A549 (cell line): ENCODE measurements at regions not wholly inside any gene's neighbourhood (a gene's known extent, or its start where the extent isn't known, plus 50 kb on each side); places are given as distances from the start of the nearest gene placed in this dataset.

Experiments used
- ATAC-seq, 2 experiments: fragments of 200-7000 bp in 1 of 2; fragments of >200 bp in 1 of 2; cut with Nextera tagmentation in 1 of 2; cut with Tn5 transposase in 1 of 2; 3 replicates each; pipeline versions ENCODE4 v1.8.0 to v1.9.1; 2018 to 2020; ENCODE audit warnings: mild to moderate bottlenecking in 1 of 2, moderate library complexity in 1 of 2
- CTCF ChIA-PET: fragments of 300-600 bp; sonication (Branson Sonifier 250); formaldehyde crosslinking; extraction: SDS; loops from one replicate; lab custom pipeline; 2021; ENCODE audit warnings: antibody characterized with exemption, inconsistent platforms; lab: Yijun Ruan, JAX
- POLR2A ChIA-PET: fragments of 350-600 bp; formaldehyde crosslinking; extraction: SDS; loops from one replicate; lab custom pipeline; 2021; ENCODE audit warnings: antibody characterized with exemption, inconsistent platforms; lab: Yijun Ruan, JAX
- DNase-seq, 2 experiments: peaks; one replicate each; pipeline versions ENCODE4 v3.0.0 to v3.0.0-alpha.2; 2011 to 2016; ENCODE audit warnings: low read depth in 1 of 2, low spot score in 1 of 2
- FAIRE-seq: peaks from 2 replicates; lab custom pipeline; 2011; peaks lifted over from hg19 to GRCh38; lab: Jason Lieb, UNC
- H3K27ac ChIP-seq, 2 experiments: fragments of >200 bp; sonication (Bioruptor Twin); formaldehyde crosslinking; 3 replicates each; pipeline ENCODE4 v1.5.1; 2016 to 2017
- H3K4me1 ChIP-seq: fragments of >200 bp; sonication (Bioruptor Twin); formaldehyde crosslinking; 3 replicates; pipeline ENCODE4 v1.6.1; 2016
- H3K4me2 ChIP-seq: fragments of >200 bp; sonication (Bioruptor Twin); formaldehyde crosslinking; 3 replicates; pipeline ENCODE4 v1.6.1; 2016
- H3K4me3 ChIP-seq: fragments of >200 bp; sonication (Bioruptor Twin); formaldehyde crosslinking; 3 replicates; pipeline ENCODE4 v1.5.1; 2016
- H3K9me3 ChIP-seq: fragments of >200 bp; sonication (Bioruptor Twin); formaldehyde crosslinking; 3 replicates; pipeline ENCODE4 v1.6.1; 2016
- ATOH8 ChIP-seq: fragments of 250-450 bp; sonication (Bioruptor Pico); IDR thresholded peaks from 2 replicates; pipeline ENCODE4 v1.5.0; 2020; ENCODE audit warnings: low read depth, mild to moderate bottlenecking, moderate library complexity
- BCL3 ChIP-seq: fragments of >200 bp; sonication (Bioruptor Twin); formaldehyde crosslinking; IDR thresholded peaks from 3 replicates; pipeline ENCODE4 v1.6.1; 2016
- CBX2 ChIP-seq: fragments of 200-600 bp; sonication (generic); IDR thresholded peaks from 2 replicates; pipeline ENCODE4 v1.6.1; 2016; ENCODE audit warnings: low read depth, mild to moderate bottlenecking, borderline replicate concordance
- CEBPB ChIP-seq, 2 experiments: fragments of >200 bp in 1 of 2; sonication (Bioruptor Twin) in 1 of 2; formaldehyde crosslinking in 1 of 2; IDR thresholded peaks; 2 replicates each; pipeline ENCODE4 v1.6.1; 2012 to 2016
- CHD2 ChIP-seq: fragments of 150-350 bp; IDR thresholded peaks from 2 replicates; pipeline ENCODE4 v1.6.1; 2014; ENCODE audit warnings: low read length; ENCODE audit not compliant: partially characterized antibody
- EHF ChIP-seq: fragments of 250-450 bp; sonication (Bioruptor Pico); IDR thresholded peaks from 2 replicates; pipeline ENCODE4 v1.5.0; 2020; ENCODE audit warnings: mild to moderate bottlenecking
- EHMT2 ChIP-seq: fragments of 200-600 bp; sonication (generic); IDR thresholded peaks from 2 replicates; pipeline ENCODE4 v1.6.1; 2016; ENCODE audit warnings: antibody characterized with exemption, low read depth, mild to moderate bottlenecking, moderate library complexity
- EP300 ChIP-seq, 2 experiments: fragments of >200 bp; sonication (Bioruptor Twin); formaldehyde crosslinking; IDR thresholded peaks; 2 replicates in 1 of 2; 3 replicates in 1 of 2; pipeline ENCODE4 v1.6.1; 2016 to 2017
- ESRRA ChIP-seq: fragments of 150-350 bp; IDR thresholded peaks from 2 replicates; pipeline ENCODE4 v1.6.1; 2014; ENCODE audit warnings: mild to moderate bottlenecking, low read length, borderline replicate concordance
- FOSB ChIP-seq: fragments of 250-450 bp; sonication (Bioruptor Pico); IDR thresholded peaks from 2 replicates; pipeline ENCODE4 v1.5.0; 2020; ENCODE audit warnings: mild to moderate bottlenecking, moderate library complexity
- FOXS1 ChIP-seq: fragments of 250-450 bp; sonication (Bioruptor Pico); IDR thresholded peaks from 2 replicates; pipeline ENCODE4 v1.5.0; 2020; ENCODE audit warnings: mild to moderate bottlenecking, moderate library complexity
- HEYL ChIP-seq: fragments of 250-450 bp; sonication (Bioruptor Pico); IDR thresholded peaks from 2 replicates; pipeline ENCODE4 v1.8.0; 2021; ENCODE audit warnings: mild to moderate bottlenecking, moderate library complexity
- HOXB5 ChIP-seq: fragments of 250-450 bp; sonication (Bioruptor Pico); IDR thresholded peaks from 2 replicates; pipeline ENCODE4 v1.5.0; 2020; ENCODE audit warnings: mild to moderate bottlenecking, moderate library complexity
- JUNB ChIP-seq: fragments of >200 bp; sonication (Bioruptor Twin); formaldehyde crosslinking; IDR thresholded peaks from 2 replicates; pipeline ENCODE4 v1.6.1; 2016
- KDM1A ChIP-seq: fragments of 200-600 bp; sonication (generic); IDR thresholded peaks from 2 replicates; pipeline ENCODE4 v1.6.1; 2016; ENCODE audit warnings: low read depth, mild to moderate bottlenecking
- MAX ChIP-seq: IDR thresholded peaks from 2 replicates; pipeline ENCODE4 v1.6.1; 2012
- MAZ ChIP-seq: fragments of 150-350 bp; IDR thresholded peaks from 2 replicates; pipeline ENCODE4 v1.6.1; 2014; ENCODE audit warnings: antibody characterized with exemption, low read depth, low read length, borderline replicate concordance
- MYC ChIP-seq: IDR thresholded peaks from 2 replicates; pipeline ENCODE4 v1.6.1; 2012; ENCODE audit warnings: mild to moderate bottlenecking, inconsistent platforms, low read length, improper control_type of control experiment, borderline replicate concordance
- POLR2A ChIP-seq: IDR thresholded peaks from 2 replicates; pipeline ENCODE4 v1.6.1; 2012; ENCODE audit warnings: mild to moderate bottlenecking, low read length
- RAD21 ChIP-seq, 2 experiments: fragments of >200 bp in 1 of 2; sonication (Bioruptor Twin) in 1 of 2; formaldehyde crosslinking in 1 of 2; IDR thresholded peaks in 1 of 2; conservative IDR thresholded peaks in 1 of 2; 2 replicates in 1 of 2; 3 replicates in 1 of 2; pipeline ENCODE4 v1.6.1; 2012 to 2018; ENCODE audit warnings: inconsistent platforms in 1 of 2
- RARB ChIP-seq: fragments of 250-450 bp; sonication (Bioruptor Pico); IDR thresholded peaks from 2 replicates; pipeline ENCODE4 v1.8.0; 2021; ENCODE audit warnings: mild to moderate bottlenecking, moderate library complexity
- REST ChIP-seq: fragments of 200-600 bp; sonication (generic); IDR thresholded peaks from 2 replicates; pipeline ENCODE4 v1.6.1; 2016; ENCODE audit warnings: antibody characterized with exemption, mild to moderate bottlenecking, moderate library complexity
- SMC3 ChIP-seq: fragments of >200 bp; sonication (Bioruptor Twin); formaldehyde crosslinking; IDR thresholded peaks from 3 replicates; pipeline ENCODE4 v1.6.1; 2018; ENCODE audit warnings: inconsistent platforms
- TFCP2L1 ChIP-seq: fragments of 250-450 bp; sonication (Bioruptor Pico); IDR thresholded peaks from 2 replicates; pipeline ENCODE4 v1.5.0; 2021; ENCODE audit warnings: mild to moderate bottlenecking
- TP53 ChIP-seq: fragments of 250-450 bp; sonication (Bioruptor Pico); IDR thresholded peaks from 2 replicates; pipeline ENCODE4 v1.5.0; 2021; ENCODE audit warnings: mild to moderate bottlenecking, moderate library complexity
- ZC3H11A ChIP-seq: fragments of 450-650 bp; IDR thresholded peaks from 2 replicates; pipeline ENCODE4 v1.6.1; 2014; ENCODE audit warnings: antibody characterized with exemption, mild to moderate bottlenecking
- ZNF302 ChIP-seq: fragments of 250-450 bp; sonication (Bioruptor Pico); IDR thresholded peaks from 2 replicates; pipeline ENCODE4 v1.9.0; 2021; ENCODE audit warnings: inconsistent platforms, mild to moderate bottlenecking, moderate library complexity
- ZSCAN20 ChIP-seq: fragments of 250-450 bp; sonication (Bioruptor Pico); IDR thresholded peaks from 2 replicates; pipeline ENCODE4 v1.8.0; 2022; ENCODE audit warnings: mild to moderate bottlenecking, moderate library complexity
- WGBS: methylation state at CpG from one replicate; pipeline ENCODE4 v1.1.6; 2017; ENCODE audit errors: missing lambda C conversion rate; 5-methylcytosine and 5-hydroxymethylcytosine counted together
- TF ChIP-seq, protein P1 (sequence below): fragments of 150-350 bp; IDR thresholded peaks from 2 replicates; pipeline ENCODE4 v1.6.1; 2014; ENCODE audit warnings: low read depth, mild to moderate bottlenecking, low read length

GRCh38 chr4:58957711-58958110, 1847.5 kb upstream of the IGFBP7 start:
- CTCF ChIA-PET: no interaction called here
- whole genome bisulfite sequencing: 45% methylated on average over 4 of the region's 4 CpGs
- no peak for ATAC-seq
- H3K9me3 ChIP-seq: no peaks in the 10 kb centered on the region
- H3K4me3 ChIP-seq: no peak overlapping the region
- POLR2A ChIA-PET: no interaction called here
- FAIRE-seq: no peak
- no peaks in the 10 kb centered on the region for H3K4me1 ChIP-seq
- DNase-seq: no peak
- no peak overlapping the region for H3K4me2 ChIP-seq
- no peak overlapping the region for H3K27ac ChIP-seq
- no peak for TF ChIP-seq EP300 (IDR thresholded peaks at IDR 0.05)
- no peak for TF ChIP-seq CEBPB (IDR thresholded peaks at IDR 0.05)
- TF ChIP-seq MYC: no peak
- no peak for TF ChIP-seq RARB
- TF ChIP-seq ATOH8 (CRISPR knock-in tag): no peak
- no peak for TF ChIP-seq TP53
- no peak for TF ChIP-seq MAX
- TF ChIP-seq HOXB5: no peak
- TF ChIP-seq SMC3: no peak
- TF ChIP-seq TFCP2L1 (CRISPR knock-in tag): no peak
- TF ChIP-seq RAD21 (conservative IDR thresholded peaks at IDR 0.05 in 1 of 2, IDR thresholded peaks at IDR 0.05 in 1 of 2): no peak
- no peak for TF ChIP-seq POLR2A
- TF ChIP-seq MAZ: no peak
- TF ChIP-seq, all 56 proteins: peak for 0

GRCh38 chr4:58961283-58961682, 1851.1 kb upstream of the IGFBP7 start:
- TF ChIP-seq RAD21 (conservative IDR thresholded peaks at IDR 0.05 in 1 of 2, IDR thresholded peaks at IDR 0.05 in 1 of 2) (no peak), JUNB (no peak), MAX (no peak), CBX2 (no peak), ZC3H11A (no peak), REST (no peak), CHD2 (no peak), EHF (CRISPR knock-in tag) (no peak), CEBPB (IDR thresholded peaks at IDR 0.05) (no peak), ZNF302 (CRISPR knock-in tag) (no peak)
- Histone ChIP-seq H3K4me3 (no peak overlapping the region), H3K4me2 (no peak overlapping the region), H3K27ac (no peak overlapping the region), H3K4me1 (no peaks in the 10 kb centered on the region), H3K9me3 (no peaks in the 10 kb centered on the region)
- FAIRE-seq: no peak
- no peak for ATAC-seq
- ChIA-PET POLR2A (no interaction called here), CTCF (no interaction called here)
- no peak for DNase-seq
- WGBS: 31% methylated on average over 2 of the region's 2 CpGs

GRCh38 chr4:58961925-58962324, 1851.7 kb upstream of the IGFBP7 start:
- FAIRE-seq (no peak), ATAC-seq (no peak), DNase-seq (no peak)
- ChIA-PET POLR2A (no interaction called here), CTCF (no interaction called here)
- no peak overlapping the region for H3K27ac ChIP-seq
- 33% methylated on average over 2 of the region's 2 CpGs for WGBS
- H3K4me2 ChIP-seq: no peak overlapping the region
- H3K9me3 ChIP-seq: no peaks in the 10 kb centered on the region
- H3K4me3 ChIP-seq: no peak overlapping the region
- H3K4me1 ChIP-seq: no peaks in the 10 kb centered on the region
- TF ChIP-seq HEYL (CRISPR knock-in tag): no peak
- no peak for TF ChIP-seq FOSB (CRISPR knock-in tag)
- TF ChIP-seq BCL3: no peak
- no peak for TF ChIP-seq FOXS1 (CRISPR knock-in tag)
- TF ChIP-seq CEBPB (IDR thresholded peaks at IDR 0.05): no peak
- TF ChIP-seq KDM1A: no peak
- no peak for TF ChIP-seq SMC3
- TF ChIP-seq JUNB: no peak
- TF ChIP-seq TP53: no peak
- TF ChIP-seq ESRRA: no peak
- no peak for TF ChIP-seq MYC
- no peak for TF ChIP-seq ZSCAN20 (CRISPR knock-in tag)
- no peak for TF ChIP-seq EHMT2
- TF ChIP-seq, protein P1, sequence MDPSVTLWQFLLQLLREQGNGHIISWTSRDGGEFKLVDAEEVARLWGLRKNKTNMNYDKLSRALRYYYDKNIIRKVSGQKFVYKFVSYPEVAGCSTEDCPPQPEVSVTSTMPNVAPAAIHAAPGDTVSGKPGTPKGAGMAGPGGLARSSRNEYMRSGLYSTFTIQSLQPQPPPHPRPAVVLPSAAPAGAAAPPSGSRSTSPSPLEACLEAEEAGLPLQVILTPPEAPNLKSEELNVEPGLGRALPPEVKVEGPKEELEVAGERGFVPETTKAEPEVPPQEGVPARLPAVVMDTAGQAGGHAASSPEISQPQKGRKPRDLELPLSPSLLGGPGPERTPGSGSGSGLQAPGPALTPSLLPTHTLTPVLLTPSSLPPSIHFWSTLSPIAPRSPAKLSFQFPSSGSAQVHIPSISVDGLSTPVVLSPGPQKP: no peak
- no peak for TF ChIP-seq MAZ
